HG03139 (cell line): ENCODE measurements at regions not wholly inside any gene's neighbourhood (a gene's known extent, or its start where the extent isn't known, plus 50 kb on each side); places are given as distances from the start of the nearest gene placed in this dataset.
A peak's percentile ranks its signal among the peaks of the same experiment; 100 is the strongest.
"Not testable (repeated sequence)": the region's sequence is repeated elsewhere in the genome, so short reads cannot be mapped to it uniquely, and the experiment has no call there.

Source experiments
- ATAC-seq: cut with Tn5 transposase; IDR thresholded peaks from one replicate; pipeline ENCODE4 v1.9.1; 2021; ENCODE audit not compliant: unreplicated experiment

- no peak for ATAC-seq
These were observed 129.7 kb downstream of the EPC1 start for GRCh38 chr10:32217216-32217615.

GRCh38 chr10:32213838-32214237 lies 133.1 kb downstream of the EPC1 start:
- not testable (repeated sequence) for ATAC-seq

DNA sequence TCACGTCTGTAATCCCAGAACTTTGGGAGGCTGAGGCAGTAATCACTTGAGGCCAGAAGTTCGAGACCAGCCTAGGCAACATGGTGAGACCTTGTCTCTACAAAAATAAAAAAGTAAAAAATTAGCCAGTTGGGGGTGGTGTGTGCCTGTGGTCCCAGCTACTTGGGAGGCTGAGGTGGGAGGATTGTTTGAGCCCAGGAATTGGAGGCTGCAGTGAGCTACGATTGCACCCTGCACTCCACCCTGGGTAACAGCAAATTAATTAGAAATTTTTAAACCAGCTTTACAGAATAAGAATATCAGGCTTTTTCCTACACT lies 136.0 kb downstream of the EPC1 start:
- no peak for ATAC-seq

DNA sequence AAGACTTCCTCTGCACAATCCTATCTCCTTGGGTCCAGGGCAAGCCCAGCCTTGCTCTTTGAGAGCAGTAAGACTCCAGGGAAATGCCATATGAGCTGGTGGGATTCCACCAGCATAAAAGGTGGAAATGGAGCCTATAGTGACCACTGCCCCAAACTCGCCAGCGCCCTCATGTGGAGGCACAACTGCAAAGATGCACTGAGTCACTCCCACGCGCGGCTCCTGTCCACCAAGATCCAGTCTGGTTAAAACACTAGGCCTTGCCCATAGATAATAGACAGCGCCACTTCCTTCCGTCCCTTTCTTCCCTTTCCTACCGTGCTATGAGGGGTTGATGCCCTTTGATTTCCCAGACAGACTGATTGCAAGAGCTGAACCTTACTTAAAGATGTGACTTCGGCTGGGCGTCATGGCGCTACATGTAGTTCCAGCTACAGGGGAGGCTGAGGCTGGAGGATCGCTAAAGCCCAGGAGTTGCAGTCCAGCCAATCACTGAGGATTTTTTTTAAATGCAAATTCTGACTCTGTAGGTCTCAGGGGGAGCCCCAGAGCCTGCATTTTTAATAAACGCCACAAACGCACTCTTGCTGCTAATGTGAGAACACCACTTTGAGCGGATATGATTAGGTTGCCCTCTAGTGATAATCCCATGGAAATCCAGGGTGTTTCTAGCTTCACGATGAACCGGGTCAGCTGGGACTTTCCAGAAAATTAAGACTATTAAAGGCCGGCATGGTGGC lies 136.5 kb downstream of the EPC1 start:
- ATAC-seq = no peak

- ATAC-seq = not testable (repeated sequence)
These were observed 139.0 kb downstream of the EPC1 start for GRCh38 chr10:32208005-32208404.

DNA sequence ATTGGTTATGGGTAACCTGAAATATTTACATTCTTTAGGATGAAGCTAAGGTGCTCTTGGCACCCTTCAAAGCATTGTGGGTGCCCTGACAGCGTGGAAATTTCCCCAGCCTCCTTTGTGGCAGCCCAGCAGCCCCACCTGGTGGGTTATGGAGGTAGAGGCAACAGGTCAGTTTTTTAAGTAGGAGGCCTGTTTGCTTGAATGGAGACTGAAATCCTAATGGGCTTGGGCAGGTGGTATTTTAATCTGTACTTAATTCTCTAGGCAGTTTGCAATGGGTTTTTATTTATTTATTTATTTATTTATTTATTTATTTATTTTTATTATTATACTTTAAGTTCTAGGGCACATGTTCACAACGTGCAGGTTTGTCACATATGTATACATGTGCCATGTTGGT lies 139.4 kb downstream of the EPC1 start:
- ATAC-seq = peak; percentile 65

- ATAC-seq = no peak
These were observed 141.3 kb downstream of the EPC1 start for GRCh38 chr10:32205670-32206069.

- no peak for ATAC-seq
These were observed 142.4 kb downstream of the EPC1 start for GRCh38 chr10:32204606-32205005.

- no peak for ATAC-seq
These were observed 143.6 kb upstream of the KIF5B start for GRCh38 chr10:32199714-32200394.

DNA sequence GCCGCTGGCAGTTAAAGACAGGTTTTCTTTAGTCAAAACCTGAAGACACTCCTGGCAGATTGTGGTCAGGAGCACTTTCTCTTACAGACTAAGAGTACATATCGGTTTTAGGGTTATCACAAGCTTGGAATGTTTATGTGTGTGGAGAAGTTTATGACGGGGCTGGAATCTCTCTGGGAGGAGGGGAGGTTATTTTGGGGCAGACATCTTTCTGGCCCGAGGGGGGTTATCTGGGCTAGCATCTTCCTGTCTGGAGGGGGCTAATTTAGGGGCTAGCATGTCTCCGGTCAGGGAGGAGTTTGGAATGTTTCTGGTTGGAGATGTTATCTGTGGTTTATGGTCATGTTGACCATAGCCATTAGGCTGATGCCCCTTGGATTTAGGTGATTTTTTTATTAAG lies 141.2 kb upstream of the KIF5B start:
- ATAC-seq = no peak

- ATAC-seq = no peak
These were observed 134.8 kb upstream of the KIF5B start for GRCh38 chr10:32190890-32191491.

- no peak for ATAC-seq
These were observed 133.3 kb upstream of the KIF5B start for GRCh38 chr10:32189400-32190084.

- not testable (repeated sequence) for ATAC-seq
These were observed 132.4 kb upstream of the KIF5B start for GRCh38 chr10:32188601-32189000.

- no peak for ATAC-seq
These were observed 131.5 kb upstream of the KIF5B start for GRCh38 chr10:32187686-32188085.

DNA sequence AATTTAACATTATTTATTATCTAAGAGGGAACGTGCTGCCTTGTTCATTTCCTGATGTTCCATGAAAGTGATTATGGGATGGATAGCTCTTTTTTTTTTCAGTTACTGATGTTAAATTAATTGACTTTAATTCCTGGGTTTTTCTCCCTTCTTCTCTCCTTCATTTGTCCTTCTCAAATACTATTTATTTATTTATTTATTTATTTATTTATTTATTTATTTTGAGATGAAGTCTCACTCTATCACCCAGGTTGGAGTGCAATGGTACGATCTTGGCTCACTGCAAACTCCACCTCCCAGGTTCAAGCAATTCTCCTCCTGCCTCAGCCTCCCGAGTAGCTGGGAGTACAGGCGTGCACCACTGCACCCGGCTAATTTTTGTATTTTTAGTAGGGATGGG lies 127.4 kb upstream of the KIF5B start:
- not testable (repeated sequence) for ATAC-seq

DNA sequence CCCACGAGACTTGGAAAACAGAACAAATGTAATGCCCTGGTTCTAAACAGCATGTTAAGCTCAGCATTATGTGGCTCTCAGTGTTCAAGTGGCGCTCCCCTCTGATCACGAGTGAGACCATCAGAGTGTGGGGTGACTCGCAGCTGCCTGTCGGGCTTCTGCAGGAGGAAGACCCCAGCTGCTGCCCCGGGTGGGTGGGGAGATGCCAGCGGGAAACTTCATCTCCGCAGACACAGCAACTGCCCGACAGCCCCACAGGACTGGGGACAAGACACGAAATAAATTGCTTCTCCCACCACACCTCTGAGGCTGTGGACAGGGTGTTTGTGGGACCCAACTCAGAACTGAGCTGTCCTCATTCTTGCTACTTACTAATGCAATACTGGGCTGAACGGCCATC lies 126.3 kb upstream of the KIF5B start:
- no peak for ATAC-seq

DNA sequence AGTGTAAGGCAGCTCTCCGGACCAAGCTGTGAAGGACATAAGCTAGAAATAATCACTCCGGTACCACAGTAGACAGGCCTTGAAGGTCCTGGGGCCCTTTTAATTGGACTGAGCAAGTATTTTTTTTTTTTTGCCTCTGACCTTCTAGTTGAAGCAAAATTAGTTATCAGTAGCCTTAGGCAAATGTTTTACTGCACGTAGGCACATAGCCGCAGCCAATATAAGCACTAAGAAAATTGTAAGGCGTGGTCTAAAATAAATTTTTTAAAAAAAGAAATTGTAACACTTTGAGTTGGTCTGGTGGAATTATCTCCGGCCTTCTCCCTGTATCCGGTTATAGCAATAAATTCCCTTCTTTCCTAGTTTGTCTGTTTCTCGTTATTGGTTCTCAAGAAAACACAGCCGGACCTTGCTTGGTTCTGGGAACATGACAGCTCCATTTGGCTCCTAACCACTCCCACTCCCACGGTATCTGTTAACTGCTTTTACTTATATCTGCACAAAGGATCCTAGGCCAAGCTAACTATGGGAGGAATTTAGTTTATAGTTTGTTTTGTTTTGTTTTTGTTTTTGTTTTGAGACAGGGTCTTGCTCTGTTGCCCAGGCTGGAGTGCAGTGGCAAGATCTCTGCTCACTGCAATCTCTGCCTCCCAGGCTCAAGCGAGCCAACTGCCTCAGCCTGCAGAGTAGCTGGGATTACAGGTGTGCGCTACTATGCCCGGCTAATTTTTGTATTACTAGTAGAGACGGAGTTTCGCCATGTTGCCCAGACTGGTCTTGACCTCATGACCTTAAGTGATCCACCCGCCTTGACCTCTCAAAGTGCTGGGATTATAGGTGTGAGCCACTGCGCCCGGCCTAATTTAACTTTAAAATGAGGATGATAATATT lies 124.4 kb upstream of the KIF5B start:
- ATAC-seq = no peak

- no peak for ATAC-seq
These were observed 123.6 kb upstream of the KIF5B start for GRCh38 chr10:32179836-32180235.

DNA sequence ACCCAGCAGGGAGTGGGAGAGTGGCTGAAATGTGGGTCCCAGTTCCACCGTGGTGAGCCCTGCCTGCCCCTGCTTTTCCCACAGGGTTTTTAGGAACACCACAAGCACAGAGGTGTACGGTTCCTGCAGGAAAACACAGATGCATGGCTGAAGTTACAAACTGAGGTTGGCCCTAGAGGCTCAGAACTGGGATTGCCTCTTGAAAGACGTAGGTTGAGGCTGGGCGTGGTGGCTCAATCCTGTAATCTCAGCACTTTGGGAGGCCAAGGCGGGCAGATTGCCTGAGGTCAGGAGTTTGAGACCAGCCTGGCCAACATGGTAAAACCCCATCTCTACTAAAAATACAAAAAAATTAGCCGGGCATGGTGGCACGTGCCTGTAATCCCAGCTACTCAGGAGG lies 121.4 kb upstream of the KIF5B start:
- not testable (repeated sequence) for ATAC-seq

DNA sequence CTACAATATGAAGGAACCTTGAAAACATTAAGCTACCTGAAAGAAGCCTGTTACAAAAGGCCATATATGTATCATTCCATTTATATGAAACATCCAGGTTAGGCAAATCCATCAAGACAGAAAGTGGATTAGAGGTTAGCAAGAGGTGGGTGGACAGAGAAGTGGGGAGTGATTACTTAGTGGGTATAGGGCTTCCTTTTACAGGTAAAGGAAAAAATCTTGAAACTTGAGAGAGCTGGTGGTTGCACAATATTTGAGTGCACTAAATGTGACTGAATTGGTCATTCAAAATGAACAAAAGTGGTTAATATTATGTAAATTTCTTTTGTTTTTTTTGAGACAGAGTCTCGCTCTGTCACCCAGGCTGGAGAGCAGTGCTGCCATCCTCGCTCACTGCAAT lies 119.4 kb upstream of the KIF5B start:
- no peak for ATAC-seq

GRCh38 chr10:32174349-32174893 lies 118.2 kb upstream of the KIF5B start:
- no peak for ATAC-seq
